ENCODE measurements at regions not wholly inside any gene's neighbourhood (a gene's known extent, or its start where the extent isn't known, plus 50 kb on each side); places are given as distances from the start of the nearest gene placed in this dataset.

DNA sequence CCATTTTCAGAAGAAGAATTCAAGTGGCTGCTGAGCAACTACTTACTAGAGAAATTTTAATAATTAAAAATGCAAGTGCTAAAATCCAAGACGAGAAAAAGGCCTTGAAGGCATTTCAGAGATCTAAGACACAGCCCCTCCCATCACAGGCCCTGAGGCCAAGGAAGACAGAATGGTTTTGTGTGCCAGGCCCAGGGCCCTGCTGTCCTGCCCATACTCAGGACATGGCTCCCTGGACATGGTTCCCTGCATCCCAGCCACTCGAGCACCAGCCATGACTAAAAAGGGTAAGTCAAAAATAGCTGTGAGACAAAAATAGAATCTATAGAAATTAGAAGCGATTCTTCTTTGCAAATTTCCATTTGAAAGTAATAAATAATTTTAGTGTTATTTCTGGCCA, 364.9 kb downstream of the COL12A1 start:
- TF ChIP-seq POLR2A (IDR thresholded peaks at IDR 0.05; ENCODE audit: low read length) (no peak), GATA1 (IDR thresholded peaks at IDR 0.05; ENCODE audit: low read depth, low read length) (no peak)

Measured in erythroblast (primary cell).